Parathyroid adenoma (tissue), 2 donors: ENCODE measurements at regions not wholly inside any gene's neighbourhood (a gene's known extent, or its start where the extent isn't known, plus 50 kb on each side); places are given as distances from the start of the nearest gene placed in this dataset.

Experiments
- H2AFZ ChIP-seq: fragments of 300-600 bp; sonication (generic); one replicate; pipeline ENCODE4 v1.7.0; 2017; ENCODE audit warnings: antibody characterized with exemption, mild to moderate bottlenecking
- H3K27ac ChIP-seq: fragments of 300-600 bp; sonication (generic); one replicate; pipeline ENCODE4 v1.7.0; 2017
- H3K27me3 ChIP-seq: fragments of 300-600 bp; sonication (generic); one replicate; pipeline ENCODE4 v1.7.0; 2017; ENCODE audit warnings: low read length; ENCODE audit not compliant: control insufficient read depth, insufficient read depth
- H3K36me3 ChIP-seq: fragments of 300-600 bp; sonication (generic); one replicate; pipeline ENCODE4 v1.7.0; 2017; ENCODE audit warnings: low read length; ENCODE audit not compliant: control insufficient read depth, insufficient read depth
- H3K4me1 ChIP-seq: fragments of 300-600 bp; sonication (generic); one replicate; pipeline ENCODE4 v1.7.0; 2017; ENCODE audit warnings: control low read depth
- H3K4me2 ChIP-seq: fragments of 300-600 bp; sonication (generic); one replicate; pipeline ENCODE4 v1.7.0; 2017; ENCODE audit warnings: low read length
- H3K4me3 ChIP-seq: fragments of 300-600 bp; sonication (generic); one replicate; pipeline ENCODE4 v1.7.0; 2017; ENCODE audit warnings: low read depth, low read length
- H3K79me2 ChIP-seq: fragments of 300-600 bp; sonication (generic); one replicate; pipeline ENCODE4 v1.7.0; 2017; ENCODE audit warnings: control low read depth
- H3K9ac ChIP-seq: fragments of 300-600 bp; sonication (generic); one replicate; pipeline ENCODE4 v1.7.0; 2017; ENCODE audit warnings: mild to moderate bottlenecking
- H3K9me3 ChIP-seq: fragments of 300-600 bp; sonication (generic); one replicate; pipeline ENCODE4 v1.7.0; 2017; ENCODE audit warnings: low read length; ENCODE audit not compliant: control insufficient read depth
- CTCF ChIP-seq: fragments of 300-600 bp; sonication (generic); IDR thresholded peaks from one replicate; pipeline ENCODE4 v1.7.0; 2017; ENCODE audit warnings: antibody characterized with exemption, mild to moderate bottlenecking
- donor health status: primary hyperparathyroidism.

GRCh38 chr6:168968801-168969200, 284.8 kb downstream of the THBS2 start:
- Histone ChIP-seq H3K9me3 (no peaks in the 10 kb centered on the region), H3K27ac (no peak overlapping the region), H3K9ac (no peak overlapping the region), H3K4me2 (no peak overlapping the region), H2AFZ (no peak overlapping the region), H3K36me3 (no peaks in the 10 kb centered on the region), H3K4me3 (no peak overlapping the region), H3K79me2 (no peaks in the 10 kb centered on the region), H3K27me3 (no peaks in the 10 kb centered on the region), H3K4me1 (peaks cover 46% of the 10 kb centered on the region)
- TF ChIP-seq CTCF: no peak

- Histone ChIP-seq H3K4me3 (no peak overlapping the region), H3K27ac (no peak overlapping the region), H3K9me3 (no peaks in the 10 kb centered on the region), H3K4me1 (peaks cover 49% of the 10 kb centered on the region), H3K9ac (no peak overlapping the region), H3K4me2 (no peak overlapping the region), H3K27me3 (no peaks in the 10 kb centered on the region), H3K79me2 (no peaks in the 10 kb centered on the region), H2AFZ (no peak overlapping the region), H3K36me3 (no peaks in the 10 kb centered on the region)
- no peak for TF ChIP-seq CTCF
Measured at GRCh38 chr6:168968228-168968627, 285.4 kb downstream of the THBS2 start.

- H3K36me3 ChIP-seq: no peaks in the 10 kb centered on the region
- no peaks in the 10 kb centered on the region for H3K27me3 ChIP-seq
- H2AFZ ChIP-seq: peak overlapping the region; percentile 13
- peaks cover 48% of the 10 kb centered on the region for H3K4me1 ChIP-seq
- TF ChIP-seq CTCF: no peak
- no peaks in the 10 kb centered on the region for H3K9me3 ChIP-seq
- no peaks in the 10 kb centered on the region for H3K79me2 ChIP-seq
- no peak overlapping the region for H3K4me3 ChIP-seq
- peak overlapping the region; percentile 46 for H3K27ac ChIP-seq
- no peak overlapping the region for H3K4me2 ChIP-seq
- no peak overlapping the region for H3K9ac ChIP-seq
Measured at GRCh38 chr6:168967281-168967925, 286.2 kb downstream of the THBS2 start.

GRCh38 chr6:168964138-168964835, 289.4 kb downstream of the THBS2 start:
- Histone ChIP-seq H3K27me3 (no peaks in the 10 kb centered on the region), H3K27ac (peak overlapping the region; percentile 69), H3K4me1 (peaks cover 25% of the 10 kb centered on the region), H3K79me2 (no peaks in the 10 kb centered on the region), H3K9ac (no peak overlapping the region), H2AFZ (peak overlapping the region; percentile 81), H3K4me3 (no peak overlapping the region), H3K36me3 (no peaks in the 10 kb centered on the region), H3K9me3 (no peaks in the 10 kb centered on the region), H3K4me2 (no peak overlapping the region)
- no peak for TF ChIP-seq CTCF

- no peak overlapping the region for H2AFZ ChIP-seq
- no peaks in the 10 kb centered on the region for H3K36me3 ChIP-seq
- no peak overlapping the region for H3K27ac ChIP-seq
- no peaks in the 10 kb centered on the region for H3K9me3 ChIP-seq
- peaks cover 22% of the 10 kb centered on the region for H3K4me1 ChIP-seq
- no peak overlapping the region for H3K9ac ChIP-seq
- no peak for TF ChIP-seq CTCF
- H3K27me3 ChIP-seq: no peaks in the 10 kb centered on the region
- no peak overlapping the region for H3K4me3 ChIP-seq
- H3K79me2 ChIP-seq: no peaks in the 10 kb centered on the region
- no peak overlapping the region for H3K4me2 ChIP-seq
Measured at GRCh38 chr6:168962886-168963285, 290.8 kb downstream of the THBS2 start.
